GM18858 (cell line): ENCODE measurements at regions not wholly inside any gene's neighbourhood (a gene's known extent, or its start where the extent isn't known, plus 50 kb on each side); places are given as distances from the start of the nearest gene placed in this dataset.
"Not testable (repeated sequence)": the region's sequence is repeated elsewhere in the genome, so short reads cannot be mapped to it uniquely, and the experiment has no call there.

Experiments used
- ATAC-seq: cut with Tn5 transposase; IDR thresholded peaks from one replicate; pipeline ENCODE4 v1.9.1; 2021; ENCODE audit not compliant: unreplicated experiment

GRCh38 chr12:118536306-118536906 is 160.1 kb downstream of the SUDS3 start:
- no peak for ATAC-seq

- no peak for ATAC-seq
Observed at GRCh38 chr12:118537481-118537917, 161.1 kb downstream of the SUDS3 start.

- ATAC-seq: no peak
Observed at GRCh38 chr12:118541071-118541470, 164.7 kb downstream of the SUDS3 start.

GRCh38 chr12:118541934-118542333 is 165.6 kb downstream of the SUDS3 start:
- ATAC-seq: no peak

DNA sequence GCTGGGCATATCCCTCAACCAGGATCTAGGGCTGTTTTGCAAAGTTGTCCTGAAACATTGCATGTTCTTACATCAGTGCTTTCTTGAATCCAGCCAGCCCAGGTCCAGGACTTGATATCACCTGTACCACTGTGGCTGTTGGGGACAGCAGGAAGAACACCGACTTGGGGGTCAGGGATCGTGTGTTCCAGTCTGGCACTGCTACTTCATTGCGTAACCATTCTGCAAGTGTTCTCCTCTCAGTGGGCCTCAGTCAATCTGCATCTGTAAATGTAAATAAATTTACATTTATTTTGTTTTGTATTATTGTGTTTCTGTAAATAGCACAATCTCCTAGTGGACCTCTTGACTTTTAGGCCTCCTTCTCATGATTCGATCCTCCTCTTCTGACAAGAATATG is 167.3 kb downstream of the SUDS3 start:
- no peak for ATAC-seq

GRCh38 chr12:118544569-118544968 is 168.2 kb downstream of the SUDS3 start:
- no peak for ATAC-seq

DNA sequence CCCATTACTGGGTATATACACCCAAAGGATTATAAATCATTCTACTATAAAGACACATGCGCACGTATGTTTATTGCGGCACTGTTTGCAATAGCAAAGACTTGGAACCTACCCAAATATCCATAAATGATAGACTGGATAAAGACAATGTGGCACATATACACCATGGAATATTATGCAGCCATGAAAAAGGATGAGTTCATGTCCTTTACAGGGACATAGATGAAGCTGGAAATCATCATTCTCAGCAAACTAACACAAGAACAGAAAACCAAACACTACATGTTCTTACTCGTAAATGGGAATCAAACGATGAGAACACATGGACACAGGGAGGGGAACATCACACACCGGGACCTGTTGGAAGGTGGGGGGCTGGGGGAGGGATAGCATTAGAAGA is 171.3 kb downstream of the SUDS3 start:
- ATAC-seq: not testable (repeated sequence)

DNA sequence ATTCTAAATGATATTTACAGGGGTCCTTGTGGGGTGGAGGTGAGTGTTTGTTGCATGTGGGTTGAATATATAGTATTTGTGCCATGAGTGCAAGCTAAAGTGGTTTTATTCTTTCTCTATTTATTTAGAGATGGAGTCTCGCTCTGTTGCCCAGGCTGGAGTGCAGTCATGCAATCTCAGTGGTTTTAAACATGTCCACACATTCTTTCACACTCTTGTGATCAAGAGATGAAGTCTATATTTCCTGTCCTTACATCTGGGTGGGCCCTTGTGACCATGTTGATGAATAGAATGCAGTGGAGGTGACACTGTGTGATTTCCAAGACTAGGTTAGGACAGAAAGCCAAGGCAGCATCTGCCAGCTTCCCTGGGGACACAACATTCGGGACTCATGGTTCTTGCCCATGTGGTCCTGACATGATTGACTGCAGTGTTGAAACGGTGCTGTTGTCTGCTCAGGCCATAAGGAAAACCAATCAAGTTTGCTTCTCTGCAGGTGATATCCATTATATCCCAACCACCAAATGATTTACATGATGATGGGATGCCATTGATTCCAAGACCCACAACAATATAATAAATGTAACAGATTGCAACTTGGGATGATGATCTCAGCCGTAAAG is 172.6 kb downstream of the SUDS3 start:
- no peak for ATAC-seq

DNA sequence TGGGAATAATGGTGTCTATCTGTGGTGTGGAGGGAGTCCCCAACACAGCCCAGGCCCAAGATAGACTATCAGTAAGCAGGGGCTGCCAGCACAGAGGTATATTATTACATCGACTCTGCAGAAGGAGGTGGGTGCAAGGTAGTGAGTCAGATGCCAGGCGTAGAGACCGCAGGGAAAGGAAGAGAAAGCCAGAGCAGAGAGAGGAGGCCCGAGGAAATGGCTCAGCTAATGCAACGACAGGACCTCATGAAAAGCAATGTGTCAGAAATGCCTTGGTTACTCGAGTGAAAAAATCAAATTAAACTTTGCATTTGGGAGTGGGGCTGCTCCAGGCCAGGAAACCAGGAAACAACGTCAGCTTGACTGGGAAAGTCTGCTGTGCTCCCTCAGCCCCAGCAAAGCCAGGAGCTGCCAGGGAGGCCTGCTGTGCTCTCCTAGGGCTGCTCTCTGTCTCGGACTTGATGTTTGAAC is 173.2 kb downstream of the SUDS3 start:
- ATAC-seq: no peak

GRCh38 chr12:118553856-118554504 is 177.6 kb downstream of the SUDS3 start:
- no peak for ATAC-seq

- ATAC-seq: no peak
Observed at GRCh38 chr12:118558941-118559340, 182.6 kb downstream of the SUDS3 start.

DNA sequence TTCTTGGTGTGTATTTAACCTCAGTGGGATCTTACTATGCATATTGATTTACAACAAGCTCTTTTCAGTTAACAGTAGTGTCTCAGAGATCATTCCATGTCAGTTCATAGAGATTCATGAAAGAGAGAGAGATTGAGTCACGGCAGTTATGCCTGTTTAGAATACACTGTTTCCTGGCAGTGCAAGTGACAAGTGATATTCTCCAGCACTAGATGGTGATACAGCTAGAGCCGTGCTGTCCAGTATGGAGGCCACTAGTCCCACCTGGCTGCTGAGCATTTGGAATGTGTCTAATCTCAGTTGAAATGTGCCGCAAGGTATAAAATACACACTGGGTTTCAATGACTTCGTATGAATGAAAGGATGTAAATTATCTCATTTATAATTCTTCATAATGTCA is 184.4 kb downstream of the SUDS3 start:
- ATAC-seq: no peak

DNA sequence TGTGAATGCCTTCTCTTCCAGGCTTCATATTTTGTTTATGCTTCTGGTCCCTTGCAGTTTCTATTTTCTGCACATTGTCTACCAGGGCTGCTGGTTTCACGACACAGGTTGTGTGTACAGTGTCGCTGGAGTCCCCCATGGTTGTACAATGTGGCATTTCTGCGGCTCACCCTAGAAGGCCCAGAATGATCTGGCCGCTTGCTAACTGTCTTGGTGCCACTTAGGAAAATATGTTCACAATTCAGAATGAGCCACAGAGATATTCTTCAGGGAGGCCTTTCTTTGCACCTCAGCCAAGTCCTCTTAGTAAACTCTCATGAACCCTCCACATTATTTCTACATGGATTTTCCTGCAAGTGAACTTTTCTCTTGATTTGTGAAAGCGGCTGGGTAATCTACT is 195.4 kb downstream of the SUDS3 start:
- no peak for ATAC-seq

- no peak for ATAC-seq
Observed at GRCh38 chr12:118574288-118574687, 197.9 kb downstream of the SUDS3 start.

DNA sequence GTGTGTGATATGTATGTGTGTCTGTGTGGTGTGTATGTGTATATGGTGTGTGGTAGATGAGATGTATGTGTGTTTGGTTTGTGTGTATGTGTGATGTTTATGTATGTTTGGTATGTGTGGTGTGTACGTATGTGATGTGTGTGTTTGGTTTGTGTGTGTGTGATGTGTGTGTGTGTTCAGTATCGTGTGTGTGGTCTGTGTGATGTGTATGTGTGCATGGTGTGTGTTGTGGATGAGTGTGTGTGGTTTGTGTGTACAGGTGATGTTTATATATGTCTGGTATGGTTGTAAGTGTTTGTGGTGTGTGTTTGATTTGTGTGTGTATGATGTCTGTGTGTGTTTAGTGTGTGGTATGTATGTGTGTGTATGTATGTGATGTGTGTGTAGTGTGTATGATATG is 199.4 kb downstream of the SUDS3 start:
- ATAC-seq: no peak

GRCh38 chr12:118581371-118581770 is 205.0 kb downstream of the SUDS3 start:
- ATAC-seq: no peak

DNA sequence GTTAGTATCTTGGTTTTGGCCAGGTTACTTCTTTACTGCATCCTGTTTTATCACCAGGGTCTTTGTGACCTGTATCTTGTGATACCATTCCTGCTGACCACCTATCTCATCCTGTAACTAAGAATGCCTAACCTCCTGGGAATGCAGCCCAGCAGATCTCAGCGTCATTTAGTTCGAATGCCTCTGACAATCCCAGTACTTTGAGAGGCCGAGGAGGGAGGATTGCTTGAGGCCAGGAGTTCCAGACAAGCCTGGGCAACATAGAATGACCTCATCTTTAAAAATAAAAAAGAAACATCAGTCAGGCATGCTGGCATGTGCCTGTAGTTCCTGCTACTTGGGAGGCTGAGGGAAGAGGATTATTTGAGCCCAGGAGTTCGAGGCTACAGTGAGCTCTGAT is 206.5 kb downstream of the SUDS3 start:
- ATAC-seq: no peak

DNA sequence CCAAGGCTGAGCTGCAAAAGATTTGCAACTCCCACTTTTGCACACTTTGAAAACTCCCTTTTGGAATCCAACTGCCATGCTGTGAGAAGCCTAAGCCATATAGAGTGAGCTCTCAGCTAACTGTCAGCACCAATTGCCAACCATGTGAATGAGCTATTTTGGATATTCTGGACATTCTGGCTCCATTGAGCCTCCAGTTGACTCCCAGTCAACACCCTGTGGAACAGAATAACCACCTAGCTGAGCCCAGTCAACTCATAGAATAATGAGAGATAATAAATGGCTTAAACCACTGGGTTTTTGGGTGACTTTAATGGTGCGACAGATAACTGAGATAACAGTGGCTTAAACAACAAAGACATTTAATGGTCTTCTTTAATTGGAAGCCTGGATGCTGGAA is 210.1 kb downstream of the SUDS3 start:
- ATAC-seq: no peak

DNA sequence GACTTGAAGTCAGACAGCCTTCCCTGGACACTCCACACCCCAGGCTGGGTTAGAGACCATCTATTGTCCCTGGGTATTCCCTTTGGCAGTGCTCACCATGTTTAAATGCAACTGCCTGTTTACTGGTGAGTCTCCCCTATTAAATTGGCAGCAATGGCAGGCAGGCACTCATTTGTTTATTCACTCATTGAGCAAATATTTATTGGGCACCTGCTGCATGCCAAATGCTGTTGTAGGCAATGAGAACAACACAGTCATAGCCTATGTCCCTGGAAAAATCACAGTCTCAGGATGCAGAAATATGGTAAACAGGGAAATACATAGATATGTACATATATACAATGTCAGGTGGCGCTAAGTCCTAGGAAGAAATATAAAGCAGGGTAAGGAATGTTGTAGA is 212.8 kb downstream of the SUDS3 start:
- no peak for ATAC-seq

DNA sequence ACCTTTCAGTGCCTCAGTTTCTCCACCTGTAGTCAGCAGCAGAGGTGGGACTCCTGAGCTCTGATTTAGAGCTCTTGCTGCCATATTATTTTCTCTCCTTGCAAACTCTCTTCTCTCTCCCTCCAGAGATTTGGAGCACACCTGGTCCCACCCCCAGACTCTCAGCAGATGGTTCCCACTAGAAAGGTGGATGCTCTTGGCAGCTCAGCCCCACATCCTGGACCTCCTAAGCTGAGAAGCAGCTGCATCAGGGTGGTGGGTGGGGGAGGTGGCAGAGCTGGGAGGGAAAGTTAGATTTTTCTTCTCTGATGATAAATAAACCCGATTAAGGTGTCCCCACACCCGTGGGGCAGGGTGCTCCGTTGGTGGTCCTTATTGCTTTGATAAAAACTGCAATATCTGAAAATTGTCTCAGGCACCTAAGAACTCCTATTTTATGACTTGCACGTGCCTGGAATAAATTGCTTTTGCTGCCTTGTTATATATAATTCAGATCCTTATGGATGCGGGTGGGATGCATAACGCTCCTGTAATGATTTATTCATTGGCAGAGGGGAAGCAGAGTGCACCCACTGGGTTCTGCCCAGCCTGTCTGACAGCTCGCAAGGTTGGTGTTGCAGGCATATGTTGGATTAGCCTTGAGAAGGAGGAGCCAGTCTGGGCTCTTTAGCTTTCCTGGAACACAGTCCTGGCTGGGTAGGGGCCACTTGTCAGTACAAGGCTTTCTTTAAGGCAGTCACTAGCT is 214.2 kb downstream of the SUDS3 start:
- ATAC-seq: no peak

DNA sequence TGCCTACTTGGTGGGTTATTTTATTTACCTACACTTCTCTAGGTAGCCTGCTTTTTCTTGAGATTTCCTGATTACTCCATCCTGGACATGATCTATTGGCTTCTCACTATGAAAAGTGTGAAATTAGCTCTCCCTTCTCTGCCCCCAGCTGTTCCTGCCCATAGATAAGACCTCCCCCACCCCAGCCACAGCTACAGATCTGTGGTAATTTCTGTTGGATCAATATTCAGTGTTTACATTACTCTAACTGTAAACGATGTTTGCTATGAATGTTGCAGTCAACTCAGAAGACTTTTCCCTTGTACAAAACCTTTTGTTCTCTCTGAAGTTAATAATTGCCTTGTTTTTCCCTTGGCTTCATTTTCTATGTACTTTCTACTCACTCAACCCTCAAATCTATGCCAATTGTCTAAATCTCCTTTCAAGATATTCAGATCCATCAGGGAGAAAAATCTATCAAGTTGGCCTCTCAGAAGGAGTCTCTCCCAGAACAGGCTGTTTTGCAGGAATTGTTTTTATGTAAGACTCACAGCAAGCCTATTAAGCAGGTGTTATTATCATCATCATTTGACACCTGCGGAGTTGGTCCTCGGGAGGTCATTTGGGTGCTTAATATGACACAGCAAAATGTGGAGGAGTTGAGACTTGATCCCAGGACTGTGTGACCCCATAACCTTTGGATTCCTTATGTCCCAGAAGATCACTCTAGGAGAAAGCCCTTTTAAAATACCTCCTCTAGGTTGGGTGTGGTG is 227.4 kb downstream of the SUDS3 start:
- ATAC-seq: no peak
